Naive B cell (primary cell): ENCODE measurements at regions not wholly inside any gene's neighbourhood (a gene's known extent, or its start where the extent isn't known, plus 50 kb on each side); places are given as distances from the start of the nearest gene placed in this dataset.
"Not testable (repeated sequence)": the region's sequence is repeated elsewhere in the genome, so short reads cannot be mapped to it uniquely, and the experiment has no call there.

Source experiments
- ATAC-seq, 2 donors: fragments of 150-1000 bp; cut with Tn5 transposase; 2 replicates each; pipeline ENCODE4 v1.10.0; 2021; ENCODE audit warnings: low read depth in 2 of 2, mild to moderate bottlenecking in 2 of 2, moderate library complexity in 2 of 2
- DNase-seq: peaks from one replicate; pipeline ENCODE4 v3.0.0; 2022
- H3K27ac Mint-ChIP-seq, 6 donors: one replicate each; pipeline ENCODE4 v1.8.0; 2020 to 2022; ENCODE audit warnings: mild to moderate bottlenecking in 6 of 6, mixed read lengths in 6 of 6, moderate library complexity in 5 of 6, inconsistent platforms in 2 of 6
- H3K27me3 Mint-ChIP-seq, 3 donors: one replicate each; pipeline ENCODE4 v1.8.0; 2021 to 2022; ENCODE audit warnings: mixed read lengths in 3 of 3, mild to moderate bottlenecking in 1 of 3
- H3K36me3 Mint-ChIP-seq, 2 donors: one replicate each; pipeline ENCODE4 v1.8.0; 2020 to 2022; ENCODE audit warnings: mixed read lengths in 2 of 2, inconsistent platforms in 1 of 2, mild to moderate bottlenecking in 1 of 2
- H3K4me1 Mint-ChIP-seq, 3 donors: one replicate each; pipeline ENCODE4 v1.8.0; 2020 to 2022; ENCODE audit warnings: mixed read lengths in 3 of 3, inconsistent platforms in 1 of 3, mild to moderate bottlenecking in 1 of 3, moderate library complexity in 1 of 3
- H3K4me3 Mint-ChIP-seq, 8 donors: one replicate each; pipeline ENCODE4 v1.8.0; 2020 to 2022; ENCODE audit warnings: mild to moderate bottlenecking in 8 of 8, mixed read lengths in 8 of 8, moderate library complexity in 8 of 8, inconsistent platforms in 2 of 8
- H3K9me3 Mint-ChIP-seq, 7 donors: one replicate each; pipeline ENCODE4 v1.8.0; 2020 to 2022; ENCODE audit warnings: mixed read lengths in 7 of 7, mild to moderate bottlenecking in 5 of 7, inconsistent platforms in 2 of 7, moderate library complexity in 1 of 7

DNA sequence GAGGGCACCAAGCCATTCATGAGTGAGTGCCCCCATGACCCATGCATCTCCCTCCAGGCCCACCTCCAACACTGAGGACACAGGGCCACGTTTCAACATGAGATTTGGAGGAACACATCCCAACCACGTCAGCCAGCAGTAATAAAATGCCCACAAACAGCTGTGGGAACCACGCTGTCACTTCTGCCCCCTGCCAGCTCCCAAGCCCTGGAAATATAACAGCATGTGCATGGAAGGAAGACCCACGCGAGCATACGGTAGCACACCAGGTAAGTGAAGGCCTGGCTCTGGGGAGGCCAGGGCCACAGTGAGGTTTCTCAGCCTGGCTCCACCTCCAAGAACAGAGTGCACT lies 168.9 kb upstream of the PFKP start:
- ATAC-seq: no peak
- Mint-ChIP-seq H3K27ac (no peak overlapping the region), H3K4me1 (no peaks in the 10 kb centered on the region), H3K4me3 (no peak overlapping the region), H3K27me3 (peaks cover 8 to 20% (median 14%) of the 10 kb centered on the region in 3 donors), H3K9me3 (no peaks in the 10 kb centered on the region), H3K36me3 (no peaks in the 10 kb centered on the region)
- DNase-seq: no peak

DNA sequence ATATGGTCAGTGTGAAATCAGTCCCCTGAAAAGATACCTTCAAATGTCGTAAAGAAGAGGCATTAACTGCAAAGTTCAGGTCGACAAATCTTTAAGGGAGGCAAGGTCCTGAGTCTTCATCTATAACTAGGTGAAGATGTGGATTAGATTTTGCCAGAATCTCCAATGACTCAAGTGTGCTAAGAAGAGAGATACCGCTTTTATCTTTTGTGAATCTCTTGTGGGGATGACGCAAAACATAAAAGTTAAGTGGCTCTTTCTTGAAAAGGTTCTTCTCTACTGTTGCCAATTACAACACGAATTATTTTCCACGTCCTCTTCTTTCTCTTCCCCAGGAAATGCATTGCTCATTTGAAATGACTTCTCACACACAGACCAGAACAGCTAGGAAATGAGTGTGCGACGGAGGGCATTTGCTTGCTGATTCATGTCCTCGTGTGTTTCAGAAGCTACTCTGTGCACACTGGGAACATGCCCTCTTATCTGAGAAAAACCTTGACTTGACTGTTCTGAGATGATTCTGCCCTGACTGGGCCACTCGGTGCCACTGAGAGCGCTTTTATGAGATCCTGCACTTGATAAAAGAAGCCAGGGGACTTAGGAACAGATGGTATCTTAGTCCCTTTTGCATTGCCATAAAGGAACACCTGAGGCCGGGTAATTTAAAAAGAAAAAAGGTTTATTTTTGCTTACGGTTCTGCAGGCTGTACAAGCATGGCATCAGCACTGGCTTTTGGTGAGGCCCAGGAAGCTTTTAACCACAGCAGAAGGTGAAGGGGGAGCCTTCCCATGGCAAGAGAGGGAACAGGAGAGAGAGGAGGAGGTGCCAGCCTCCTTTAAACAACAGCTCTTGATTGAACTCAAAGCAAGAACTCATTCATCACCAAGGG lies 169.5 kb upstream of the PFKP start:
- H3K4me1 Mint-ChIP-seq: no peaks in the 10 kb centered on the region
- no peak overlapping the region for H3K27ac Mint-ChIP-seq
- peaks cover 6 to 19% (median 11%) of the 10 kb centered on the region in 3 donors for H3K27me3 Mint-ChIP-seq
- ATAC-seq: no peak
- no peak overlapping the region for H3K4me3 Mint-ChIP-seq
- no peaks in the 10 kb centered on the region for H3K36me3 Mint-ChIP-seq
- H3K9me3 Mint-ChIP-seq: no peaks in the 10 kb centered on the region
- DNase-seq: no peak

DNA sequence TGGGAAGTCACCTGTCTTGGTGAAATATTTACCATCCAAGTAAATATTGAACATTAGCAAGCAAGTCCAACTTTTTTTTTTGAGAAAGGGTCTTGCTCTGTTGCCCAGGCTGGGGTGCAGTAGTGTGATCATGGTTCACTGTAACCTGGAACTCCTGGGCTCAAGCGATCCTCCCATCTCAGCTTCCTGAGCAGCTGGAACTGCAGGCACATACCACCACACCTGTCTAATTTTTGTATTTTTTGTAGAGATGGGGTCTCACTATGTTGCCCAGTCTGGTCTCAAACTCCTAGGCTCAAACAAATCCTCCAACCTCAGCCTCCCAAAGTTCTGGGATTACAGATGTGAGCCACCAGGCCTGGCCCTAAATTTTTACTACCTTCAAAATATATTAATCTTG lies 171.0 kb upstream of the PFKP start:
- H3K36me3 Mint-ChIP-seq, H3K4me1 Mint-ChIP-seq, ATAC-seq, H3K4me3 Mint-ChIP-seq, DNase-seq, H3K27ac Mint-ChIP-seq, H3K9me3 Mint-ChIP-seq: not testable (repeated sequence)
- H3K27me3 Mint-ChIP-seq: peaks cover 6 to 15% (median 8%) of the 10 kb centered on the region in 3 donors

DNA sequence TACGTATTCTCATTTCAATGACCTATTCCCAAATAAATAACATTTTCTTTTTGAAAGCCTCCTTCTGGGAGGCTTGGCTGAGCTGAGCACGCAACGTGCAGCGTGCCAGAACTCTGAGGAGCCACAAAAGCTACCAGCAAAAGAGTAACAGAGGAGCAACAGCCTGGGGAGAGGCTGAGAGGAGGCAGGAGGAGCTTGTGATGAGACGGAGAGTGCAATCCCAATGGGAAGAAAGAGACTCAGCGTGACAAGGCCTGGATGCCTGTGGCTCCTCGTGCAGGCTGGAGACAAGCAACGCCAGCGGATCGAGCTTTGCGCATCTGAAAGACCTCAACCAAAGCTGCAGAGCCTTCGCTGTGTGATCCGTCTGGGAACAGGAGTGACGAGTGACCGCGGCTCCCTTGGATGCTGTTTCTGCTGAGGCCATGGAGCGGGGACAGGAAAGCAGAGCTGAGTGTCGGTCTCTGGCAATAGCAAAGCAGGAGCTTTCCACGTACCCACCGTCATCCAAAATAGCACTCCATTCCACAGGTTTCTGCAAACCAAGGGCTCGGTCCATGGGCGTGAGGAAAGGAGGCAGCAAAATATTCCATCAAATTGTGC lies 171.7 kb upstream of the PFKP start:
- H3K9me3 Mint-ChIP-seq: no peaks in the 10 kb centered on the region
- ATAC-seq (no peak), DNase-seq (no peak)
- H3K4me1 Mint-ChIP-seq: no peaks in the 10 kb centered on the region
- peak overlapping the region in 1 of 8 donors; percentile 1 for H3K4me3 Mint-ChIP-seq
- H3K27me3 Mint-ChIP-seq: peaks cover 6 to 15% (median 13%) of the 10 kb centered on the region in 3 donors
- no peaks in the 10 kb centered on the region for H3K36me3 Mint-ChIP-seq
- H3K27ac Mint-ChIP-seq: no peak overlapping the region

DNA sequence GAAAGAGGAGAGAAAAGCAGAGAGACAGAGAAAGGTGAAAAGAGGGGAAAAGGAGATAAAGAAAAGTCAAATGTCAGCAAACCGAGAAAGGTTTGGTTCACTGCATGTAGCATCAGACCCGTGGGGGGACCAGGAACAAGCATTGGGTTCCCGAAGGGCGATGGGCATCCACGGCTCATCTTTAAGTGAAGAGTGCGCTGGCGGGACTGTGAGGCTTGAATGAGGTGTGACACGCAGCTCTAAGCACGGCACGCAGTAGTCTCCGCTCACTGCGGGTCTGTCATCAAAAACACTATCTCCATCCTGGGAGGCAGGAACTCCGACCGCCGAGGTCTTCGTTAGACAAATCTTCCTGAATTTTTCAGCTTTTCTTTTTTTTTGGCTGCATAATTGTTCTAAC lies 173.4 kb upstream of the PFKP start:
- DNase-seq: no peak
- Mint-ChIP-seq H3K27me3 (peaks cover 6 to 13% (median 11%) of the 10 kb centered on the region in 3 donors), H3K4me1 (no peaks in the 10 kb centered on the region), H3K27ac (peak overlapping the region in 1 of 6 donors; percentile 4), H3K36me3 (no peaks in the 10 kb centered on the region), H3K4me3 (no peak overlapping the region), H3K9me3 (no peaks in the 10 kb centered on the region)
- no peak for ATAC-seq

DNA sequence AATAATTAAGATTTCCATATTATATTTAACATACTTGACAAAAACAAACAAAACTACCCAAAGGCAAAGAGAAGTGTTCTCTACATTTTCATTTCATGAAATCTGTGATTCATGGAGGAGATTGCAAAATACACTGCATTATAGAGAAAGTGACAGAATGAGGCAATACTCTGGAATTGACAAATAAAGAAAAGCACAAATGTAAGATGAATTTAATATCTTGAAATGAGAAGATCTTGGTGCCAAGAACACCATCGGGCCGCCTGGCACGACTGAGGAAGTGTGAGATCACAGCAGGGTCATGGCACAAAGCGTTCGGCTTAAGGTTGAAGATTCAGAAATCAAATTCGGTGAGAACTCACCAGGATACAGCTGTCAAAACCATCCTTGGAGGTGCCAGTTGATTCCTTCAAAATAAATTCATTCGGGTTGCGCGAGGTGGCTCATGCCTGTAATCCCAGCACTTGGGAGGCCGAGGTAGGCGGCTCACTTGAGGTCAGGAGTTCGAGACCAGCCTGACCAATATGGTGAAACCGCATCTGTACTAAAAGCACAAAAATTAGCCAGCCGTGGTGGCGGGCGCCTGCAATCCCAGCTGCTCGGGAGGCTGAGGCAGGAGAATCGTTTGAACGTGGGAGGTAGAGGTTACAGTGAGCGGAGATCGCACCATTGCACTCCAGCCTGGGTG lies 174.0 kb upstream of the PFKP start:
- no peak for DNase-seq
- peaks cover 0 to 6% (median 0%) of the 10 kb centered on the region in 7 donors for H3K9me3 Mint-ChIP-seq
- H3K27ac Mint-ChIP-seq: no peak overlapping the region
- no peak overlapping the region for H3K4me3 Mint-ChIP-seq
- H3K36me3 Mint-ChIP-seq: no peaks in the 10 kb centered on the region
- no peaks in the 10 kb centered on the region for H3K4me1 Mint-ChIP-seq
- no peak for ATAC-seq
- H3K27me3 Mint-ChIP-seq: peaks cover 6 to 18% (median 11%) of the 10 kb centered on the region in 3 donors

DNA sequence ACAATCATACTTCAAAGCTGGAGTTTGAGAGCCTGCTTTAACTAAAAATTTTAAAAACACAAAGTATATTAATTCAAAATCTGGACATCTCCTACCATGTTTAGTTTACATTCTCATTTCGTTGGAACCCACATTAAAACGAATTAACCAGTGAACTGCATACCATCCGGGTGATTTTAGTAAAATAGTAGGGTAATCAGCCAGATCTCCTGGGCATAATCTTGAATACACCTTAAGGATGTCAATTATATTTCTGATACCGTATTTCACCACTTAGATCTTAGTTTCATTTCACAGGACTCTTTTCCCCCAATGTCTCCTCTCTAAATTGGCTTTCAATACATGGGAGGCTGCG lies 175.6 kb upstream of the PFKP start:
- Mint-ChIP-seq H3K36me3 (no peaks in the 10 kb centered on the region), H3K27ac (peak overlapping the region in 1 of 6 donors; percentile 62), H3K9me3 (peaks cover 0 to 7% (median 0%) of the 10 kb centered on the region in 7 donors), H3K27me3 (peaks cover 3 to 18% (median 6%) of the 10 kb centered on the region in 3 donors), H3K4me1 (no peaks in the 10 kb centered on the region), H3K4me3 (no peak overlapping the region)
- DNase-seq: no peak
- no peak for ATAC-seq

DNA sequence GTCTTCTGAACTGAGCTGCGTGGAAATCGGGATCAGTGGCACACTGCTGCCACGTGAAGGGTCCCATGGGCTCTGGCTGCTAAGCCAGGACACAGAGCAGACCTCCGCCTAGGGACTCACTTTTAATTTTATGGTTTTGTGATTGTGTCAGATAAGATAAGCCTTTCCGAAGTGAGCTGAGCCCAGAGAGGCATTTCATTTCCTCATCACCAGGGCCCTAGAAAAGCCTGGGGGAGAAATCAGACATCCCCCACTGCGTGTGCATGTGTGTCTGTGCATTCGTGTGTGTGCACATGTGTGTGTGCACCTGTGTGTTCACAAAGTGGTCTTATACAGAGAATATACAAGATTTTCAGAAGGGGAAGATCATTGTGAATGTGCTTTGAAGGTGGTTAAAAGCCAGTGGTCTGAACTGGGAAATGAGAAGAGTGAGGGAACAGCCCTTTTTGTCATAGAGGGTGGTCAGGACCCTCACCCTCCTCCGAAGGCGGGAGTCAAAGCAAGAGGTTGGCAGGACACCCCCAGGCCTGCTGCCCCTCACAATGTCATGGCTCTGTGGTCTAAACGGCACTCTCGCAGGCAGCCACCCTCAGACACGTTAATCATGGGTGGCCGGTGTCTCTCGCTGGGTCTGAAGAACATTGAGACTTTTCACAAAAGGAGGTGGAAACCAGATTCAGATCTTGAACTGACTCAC lies 176.1 kb upstream of the PFKP start:
- Mint-ChIP-seq H3K27ac (no peak overlapping the region), H3K36me3 (no peaks in the 10 kb centered on the region), H3K9me3 (peaks cover 0 to 7% (median 0%) of the 10 kb centered on the region in 7 donors), H3K27me3 (peaks cover 3 to 18% (median 6%) of the 10 kb centered on the region in 3 donors), H3K4me3 (no peak overlapping the region), H3K4me1 (no peaks in the 10 kb centered on the region)
- DNase-seq (no peak), ATAC-seq (no peak)

DNA sequence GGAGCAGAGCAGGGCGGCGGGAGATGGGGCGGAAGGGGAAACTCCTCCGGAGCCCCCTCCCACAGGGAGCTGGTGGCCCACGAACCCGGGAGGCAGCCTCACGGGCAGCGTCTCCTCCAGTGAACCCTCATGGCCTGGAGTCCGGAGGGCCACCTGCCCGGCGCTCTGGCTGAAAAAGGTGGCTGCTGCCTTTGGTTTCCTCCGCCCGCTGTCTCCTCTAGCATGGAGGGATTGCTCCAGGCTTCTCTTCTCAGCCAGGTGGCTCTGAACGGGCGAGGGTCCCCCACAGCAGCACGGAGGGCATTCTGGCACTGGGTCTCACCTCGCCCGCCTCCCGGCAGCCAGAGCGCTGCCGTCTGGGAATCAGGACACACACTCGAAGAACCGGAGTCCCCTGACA lies 177.3 kb upstream of the PFKP start:
- no peaks in the 10 kb centered on the region for H3K36me3 Mint-ChIP-seq
- DNase-seq (no peak), ATAC-seq (no peak)
- H3K4me3 Mint-ChIP-seq: no peak overlapping the region
- peak overlapping the region in 1 of 6 donors; percentile 65 for H3K27ac Mint-ChIP-seq
- H3K27me3 Mint-ChIP-seq: peaks cover 3 to 13% (median 6%) of the 10 kb centered on the region in 3 donors
- no peaks in the 10 kb centered on the region for H3K4me1 Mint-ChIP-seq
- H3K9me3 Mint-ChIP-seq: peaks cover 0 to 7% (median 0%) of the 10 kb centered on the region in 7 donors

DNA sequence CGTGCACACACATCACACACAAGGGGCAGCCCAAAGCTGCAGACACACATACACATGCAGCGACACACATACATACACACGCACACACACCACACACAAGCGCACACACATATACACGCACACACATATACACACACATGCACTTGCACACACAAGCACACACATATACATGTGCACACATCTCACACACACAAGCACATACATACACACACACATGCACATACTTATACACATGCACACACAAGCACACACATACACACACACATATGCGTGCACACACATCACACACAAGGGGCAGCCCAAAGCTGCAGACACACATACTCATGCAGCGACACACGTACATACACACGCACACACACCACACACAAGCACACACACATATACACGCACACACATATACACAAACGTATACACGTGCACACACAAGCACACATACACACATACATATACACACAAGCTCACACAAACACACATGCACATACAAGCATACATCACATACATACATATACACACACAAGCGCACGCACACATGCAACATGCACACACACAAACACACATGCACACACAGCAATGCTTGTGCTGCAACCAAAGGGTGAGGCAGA lies 178.8 kb upstream of the PFKP start:
- DNase-seq (no peak), ATAC-seq (no peak)
- Mint-ChIP-seq H3K4me1 (no peaks in the 10 kb centered on the region), H3K9me3 (peaks cover 0 to 7% (median 0%) of the 10 kb centered on the region in 7 donors), H3K36me3 (no peaks in the 10 kb centered on the region), H3K27me3 (peaks cover 0 to 18% (median 4%) of the 10 kb centered on the region in 3 donors), H3K4me3 (no peak overlapping the region), H3K27ac (peak overlapping the region in 1 of 6 donors; percentile 16)

DNA sequence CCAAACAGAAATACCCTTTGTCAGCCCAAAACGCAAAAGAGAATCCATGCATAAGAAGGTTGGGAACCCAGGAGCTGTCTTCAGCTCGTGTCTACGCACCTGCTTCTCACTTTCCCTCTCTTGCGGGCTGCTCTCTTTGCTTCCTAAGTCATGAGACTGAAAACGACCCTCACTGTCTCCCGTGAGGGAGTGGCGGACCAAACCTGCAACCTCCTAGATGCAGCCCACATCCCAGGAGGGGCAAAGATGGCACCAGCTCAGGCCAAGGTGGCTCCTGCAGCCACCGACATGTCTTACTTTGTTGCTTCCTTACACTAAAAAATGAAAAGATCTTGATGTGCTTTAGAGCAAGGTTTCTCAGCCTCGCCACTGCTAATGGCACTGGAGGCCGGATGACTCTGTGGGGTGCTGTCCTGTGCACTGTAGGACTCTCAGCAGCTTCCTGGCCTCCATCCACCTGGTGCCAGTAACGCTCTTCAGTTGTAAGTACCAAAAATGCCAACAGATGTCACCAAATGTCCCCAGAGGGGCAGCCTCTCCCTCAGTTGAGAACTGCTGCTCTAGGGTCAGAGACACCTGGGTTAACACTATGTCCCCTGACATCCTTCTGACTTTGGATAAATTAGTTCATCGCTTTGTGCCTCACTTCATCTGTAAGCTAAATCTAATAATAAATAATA lies 179.8 kb upstream of the PFKP start:
- Mint-ChIP-seq H3K36me3 (no peaks in the 10 kb centered on the region), H3K27me3 (peaks cover 0 to 18% (median 5%) of the 10 kb centered on the region in 3 donors), H3K9me3 (peaks cover 0 to 7% (median 0%) of the 10 kb centered on the region in 7 donors), H3K4me3 (no peak overlapping the region), H3K27ac (no peak overlapping the region), H3K4me1 (no peaks in the 10 kb centered on the region)
- no peak for ATAC-seq
- DNase-seq: no peak

DNA sequence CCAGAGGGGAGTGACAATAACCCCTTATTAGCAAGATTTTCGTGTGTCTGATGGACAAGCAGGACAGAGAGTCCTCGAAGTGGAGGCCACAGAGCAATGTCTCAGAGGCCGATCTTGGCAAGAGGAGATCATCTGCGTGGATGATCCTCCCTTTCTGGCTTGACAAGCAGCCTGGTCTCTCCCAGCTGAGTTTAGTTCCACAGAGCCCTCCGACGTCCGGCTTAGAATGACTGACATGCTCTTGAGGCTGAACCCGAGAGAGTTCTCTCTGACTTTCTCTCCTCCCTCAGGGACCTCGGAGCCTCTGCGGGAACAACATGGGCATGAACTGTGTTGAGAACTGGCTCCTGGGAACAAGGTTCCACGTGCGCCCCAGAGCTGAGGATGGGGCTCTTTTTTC lies 180.7 kb upstream of the PFKP start:
- Mint-ChIP-seq H3K9me3 (peaks cover 0 to 7% (median 0%) of the 10 kb centered on the region in 7 donors), H3K27me3 (peaks cover 0 to 18% (median 8%) of the 10 kb centered on the region in 3 donors), H3K36me3 (no peaks in the 10 kb centered on the region), H3K4me1 (no peaks in the 10 kb centered on the region), H3K4me3 (no peak overlapping the region), H3K27ac (peak overlapping the region in 1 of 6 donors; percentile 27)
- DNase-seq: no peak
- ATAC-seq: no peak
